CMK (cell line): ENCODE measurements at regions not wholly inside any gene's neighbourhood (a gene's known extent, or its start where the extent isn't known, plus 50 kb on each side); places are given as distances from the start of the nearest gene placed in this dataset.

Experiments used
- DNase-seq: peaks from one replicate; pipeline ENCODE4 v3.0.0-alpha.2; 2010; ENCODE audit warnings: low read depth

DNA sequence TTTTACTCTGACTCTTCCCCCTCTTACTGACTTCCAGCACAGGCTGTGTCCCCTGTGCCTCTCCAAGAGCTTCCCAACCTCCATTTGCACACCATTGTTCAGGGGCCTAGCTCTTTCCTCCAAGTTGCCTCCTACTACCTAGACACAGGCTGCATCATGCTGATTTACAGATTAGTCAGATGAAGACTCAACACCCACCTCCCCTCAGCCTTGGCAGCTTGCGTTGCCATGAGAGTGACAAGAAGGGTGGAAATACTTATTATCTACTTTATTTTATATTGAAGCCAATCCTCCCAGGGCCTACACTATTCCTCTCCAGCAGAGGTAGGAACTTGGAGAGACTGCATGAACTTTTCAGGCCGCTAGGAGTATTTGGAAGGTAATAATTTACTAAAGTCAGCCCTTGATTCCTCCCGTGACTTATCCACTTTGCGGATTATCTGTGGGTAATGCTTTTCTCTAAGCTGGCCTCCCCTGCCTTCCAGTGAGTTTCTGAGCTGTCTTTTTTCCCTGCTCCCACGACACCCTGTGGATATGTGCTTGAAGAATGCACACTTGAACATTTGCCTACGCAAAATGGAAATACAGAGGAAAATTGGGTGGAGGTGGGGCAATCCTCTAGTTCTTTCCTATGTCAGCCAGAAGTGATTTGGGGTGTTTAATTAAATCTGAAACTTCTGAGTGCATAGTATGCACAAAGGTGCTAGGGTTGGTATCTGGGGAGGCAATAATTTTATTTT lies 74.1 kb upstream of the TMEM164 start:
- no peak for DNase-seq

DNA sequence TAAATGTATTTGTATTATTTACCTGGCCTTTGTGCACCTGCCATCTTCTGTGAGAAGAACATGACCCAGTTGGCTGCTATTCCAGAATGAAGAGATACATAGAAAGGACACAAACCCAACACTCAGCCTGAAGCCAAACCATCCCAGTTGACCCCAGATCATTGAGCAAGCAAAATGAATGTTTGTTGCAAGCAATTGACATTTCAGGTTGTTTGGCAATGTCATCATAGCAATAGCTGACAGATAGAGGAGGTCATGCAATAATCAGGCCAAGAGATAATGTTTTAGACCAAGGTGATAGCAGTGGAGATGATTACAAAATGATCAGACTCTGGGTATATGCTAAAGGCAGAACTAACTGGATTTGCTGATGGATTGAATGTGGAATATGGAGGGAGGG lies 71.2 kb upstream of the TMEM164 start:
- DNase-seq = no peak

DNA sequence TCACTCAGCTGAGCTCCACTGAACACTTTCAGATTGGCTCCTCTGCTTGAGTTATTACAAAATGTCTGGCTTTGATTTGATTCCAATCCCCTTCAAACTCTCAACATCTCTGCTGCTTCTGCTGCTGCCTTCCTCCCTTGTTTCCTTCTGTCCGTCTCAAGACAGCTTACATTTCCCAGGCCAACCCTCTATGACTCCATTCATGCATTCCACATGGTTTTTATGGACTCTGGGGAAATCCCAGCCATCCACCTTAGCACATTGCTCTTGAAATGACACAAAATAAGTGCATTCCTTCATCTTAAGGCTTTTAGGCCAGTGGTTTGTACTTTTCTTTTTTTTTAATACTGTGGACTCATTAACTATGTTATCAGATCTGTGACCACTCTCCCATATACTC lies 68.5 kb upstream of the TMEM164 start:
- no peak for DNase-seq

DNA sequence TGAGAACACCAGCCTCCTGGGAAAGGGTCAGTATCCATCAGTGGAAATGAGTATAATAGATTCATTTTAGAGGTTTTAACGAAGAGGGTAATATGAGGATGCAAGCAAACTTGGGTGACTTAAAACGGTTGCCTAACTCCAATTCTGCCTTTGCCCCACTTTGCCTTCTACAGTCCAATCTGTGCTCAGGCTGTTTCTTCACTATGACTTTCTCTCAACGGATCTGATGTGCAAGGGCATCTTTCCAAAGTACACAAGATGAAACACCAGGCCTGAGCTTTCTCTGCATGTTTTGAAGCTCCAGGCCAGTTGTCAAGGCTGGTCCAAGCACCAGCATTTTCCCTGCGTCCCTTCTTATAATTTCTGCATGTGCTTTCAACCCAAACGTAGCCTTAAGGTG lies 68.0 kb upstream of the TMEM164 start:
- DNase-seq = no peak

DNA sequence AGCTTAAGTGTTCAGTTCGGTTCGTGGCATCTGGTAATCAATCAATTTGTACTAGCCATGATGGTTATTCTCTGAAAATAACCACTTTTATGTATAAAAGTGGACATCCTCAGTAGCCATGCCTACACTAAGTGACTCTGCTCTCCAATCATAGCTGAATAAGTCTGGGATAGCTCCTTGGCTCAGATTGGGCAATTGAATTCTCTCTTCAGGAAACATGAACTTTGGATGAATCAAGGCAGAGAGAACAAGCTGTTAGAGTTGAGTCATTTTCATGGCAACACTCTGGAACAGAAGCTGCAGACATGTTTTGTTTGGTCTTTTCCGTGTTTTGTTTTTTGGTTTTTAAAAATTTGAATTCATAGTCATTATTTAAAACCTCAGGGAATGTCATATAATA lies 66.8 kb upstream of the TMEM164 start:
- DNase-seq = no peak

DNA sequence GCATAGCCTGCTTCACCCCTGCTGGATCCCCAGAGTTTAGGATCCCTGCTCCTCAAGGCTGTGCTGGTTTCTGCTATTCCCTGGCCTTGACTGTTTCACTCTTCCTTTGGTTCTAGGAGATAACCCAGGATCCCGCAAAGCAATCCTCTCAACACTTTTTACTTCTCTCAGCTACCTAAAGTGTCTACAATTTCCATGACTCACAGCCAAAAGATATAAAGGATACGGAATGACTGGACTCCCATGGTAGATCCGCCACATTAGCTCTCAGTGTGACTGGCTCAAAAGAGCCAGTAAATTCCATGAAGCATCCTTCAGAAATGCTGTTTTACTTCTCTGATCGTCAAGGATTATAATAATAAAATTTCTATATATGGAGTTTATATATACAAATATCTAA lies 66.3 kb upstream of the TMEM164 start:
- DNase-seq = no peak

DNA sequence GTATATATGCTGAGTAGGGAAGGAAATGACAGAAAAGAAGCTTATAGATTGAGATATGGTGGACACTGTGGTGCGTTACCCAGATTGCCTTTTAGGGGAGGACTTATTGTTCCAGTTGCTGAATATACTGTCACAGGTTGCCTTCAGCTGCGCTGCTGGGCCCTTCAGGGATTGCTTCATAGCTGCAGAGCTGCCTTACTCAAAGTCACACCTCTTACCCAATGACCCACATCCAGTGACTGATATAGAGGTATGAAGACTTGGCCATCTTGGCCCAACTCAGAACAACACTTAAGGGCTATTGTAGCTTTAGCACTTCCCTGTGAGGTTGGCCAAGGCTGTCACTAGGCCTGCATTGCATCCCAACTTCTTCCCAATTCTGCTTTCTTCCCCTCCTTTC lies 63.4 kb upstream of the TMEM164 start:
- DNase-seq = no peak

DNA sequence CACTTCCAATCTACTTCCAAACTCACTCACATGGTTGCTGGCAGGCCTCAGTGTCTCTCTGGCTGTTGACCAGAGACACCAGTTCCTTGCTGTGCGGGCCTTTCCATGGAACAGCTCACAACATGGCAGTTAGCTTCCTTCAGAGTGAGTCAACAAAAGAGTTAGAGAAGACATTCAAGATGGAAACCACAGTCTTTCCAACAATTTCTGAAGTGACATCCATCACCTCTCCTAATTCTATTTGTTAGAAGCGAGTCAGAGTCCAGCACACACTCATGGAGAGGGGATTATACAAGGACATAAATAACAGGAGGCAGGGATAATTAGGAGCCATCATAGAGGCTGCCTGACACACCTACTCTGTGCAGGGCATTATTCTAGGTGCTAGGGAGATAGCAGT lies 62.5 kb upstream of the TMEM164 start:
- DNase-seq = no peak

DNA sequence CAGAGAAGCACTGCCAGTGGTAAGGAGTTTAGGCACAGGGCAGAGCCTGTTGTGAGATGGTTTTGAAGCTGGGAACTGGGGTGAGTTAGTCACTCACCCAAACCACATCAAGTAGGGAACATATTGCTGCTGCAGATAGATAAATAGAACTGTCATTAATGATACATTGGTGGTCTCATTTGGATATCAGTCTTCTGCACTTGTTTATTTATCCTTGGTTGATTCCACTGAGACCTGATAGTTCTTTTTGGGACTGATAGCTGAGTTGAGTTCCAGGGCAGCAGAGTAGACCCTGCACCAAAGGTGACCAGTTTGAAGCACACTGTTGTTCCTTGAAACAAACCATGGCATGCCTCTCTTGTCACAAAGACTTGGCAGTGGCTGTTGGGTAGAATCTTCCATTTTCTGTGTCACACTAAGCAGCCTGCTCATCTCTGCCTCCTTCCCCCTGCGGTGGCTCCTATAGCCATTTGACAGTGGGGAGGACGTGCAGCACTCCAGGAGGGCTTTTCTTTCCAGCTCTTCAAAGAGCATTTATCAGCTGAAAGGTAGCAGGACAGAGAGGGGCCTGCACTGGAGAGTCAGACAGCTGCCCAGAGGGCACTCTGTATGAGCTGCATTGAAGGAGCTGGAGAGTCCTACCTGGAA lies 59.7 kb upstream of the TMEM164 start:
- DNase-seq = peak; percentile 58

DNA sequence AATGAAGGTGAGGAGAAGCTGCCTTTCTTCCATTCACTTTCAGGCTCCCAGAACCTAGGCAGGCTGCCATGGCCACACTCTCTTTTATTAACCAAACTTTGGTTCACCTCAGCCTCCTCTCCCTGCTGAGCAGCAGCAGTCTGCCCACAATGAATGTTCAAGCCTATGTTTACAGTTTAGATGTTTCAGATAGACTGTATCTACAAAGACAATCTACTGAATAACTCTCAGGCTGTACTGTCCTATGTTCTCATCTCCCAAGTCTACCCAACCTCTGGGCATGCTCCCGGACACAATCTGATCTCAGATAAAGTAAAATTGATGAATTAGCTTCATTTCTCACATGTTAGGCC lies 59.2 kb upstream of the TMEM164 start:
- no peak for DNase-seq

DNA sequence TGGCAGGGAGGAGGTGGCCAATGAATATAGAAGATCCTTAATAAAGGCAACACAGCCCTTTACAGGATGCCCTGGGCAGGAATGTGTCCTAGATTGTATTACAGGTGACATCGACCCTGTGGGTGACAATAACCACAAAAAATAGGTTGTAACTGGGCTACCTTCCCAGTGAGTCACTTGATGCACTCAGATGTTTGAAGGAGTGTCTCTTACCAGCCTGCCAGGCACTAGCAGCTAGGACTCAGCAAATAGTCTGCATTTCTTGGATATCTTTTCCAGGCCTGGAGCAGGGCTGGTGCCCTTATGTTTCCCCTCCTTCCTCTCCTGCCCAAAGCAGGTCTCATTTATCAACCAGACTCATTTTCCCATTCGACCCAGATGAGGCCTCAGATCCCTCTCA lies 50.9 kb upstream of the TMEM164 start:
- DNase-seq = no peak

DNA sequence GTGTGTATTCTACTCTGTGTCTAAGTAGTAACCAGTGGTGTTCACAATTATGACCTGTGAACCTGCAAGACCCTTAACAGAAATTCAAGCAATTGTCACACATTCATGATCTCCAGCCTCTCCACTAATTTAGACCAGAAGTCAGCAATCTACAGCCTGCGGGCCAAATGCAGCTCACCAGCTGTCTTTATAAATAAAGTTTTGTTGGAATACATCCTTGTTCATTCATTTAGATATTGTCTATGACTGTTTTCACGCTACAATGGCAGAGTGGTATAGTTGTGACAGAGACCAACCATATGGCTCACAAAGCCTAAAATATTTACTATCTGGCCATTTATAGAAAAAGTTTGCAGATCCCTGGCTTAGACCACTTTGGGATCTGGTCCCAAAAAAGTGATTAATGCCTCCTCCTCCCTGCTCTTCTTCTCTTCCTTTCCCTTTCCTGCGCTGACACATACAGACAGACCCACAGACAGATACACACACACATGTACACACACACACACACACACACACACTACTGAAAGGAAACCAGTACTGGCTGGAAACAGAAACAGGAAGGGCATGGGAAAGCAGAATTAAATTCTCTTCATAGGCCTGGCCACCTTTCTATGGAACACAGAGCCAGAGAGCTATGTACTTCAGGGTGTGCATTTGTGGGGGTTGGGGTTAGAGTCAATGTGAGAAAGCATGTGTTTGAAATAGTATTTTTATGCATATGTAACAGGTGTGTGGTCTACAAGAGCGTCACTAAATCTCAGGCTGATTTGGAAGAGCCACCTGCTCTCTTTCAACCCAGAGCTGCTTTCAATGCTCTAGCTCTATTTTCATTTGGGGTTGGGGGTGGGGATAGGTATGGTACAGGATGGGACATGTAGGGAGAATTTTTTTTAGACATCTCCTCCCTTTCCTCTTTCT lies 49.7 kb upstream of the TMEM164 start:
- no peak for DNase-seq
